Suprapubic skin (tissue), 4 donors: ENCODE measurements at regions not wholly inside any gene's neighbourhood (a gene's known extent, or its start where the extent isn't known, plus 50 kb on each side); places are given as distances from the start of the nearest gene placed in this dataset.

Source experiments
- DNase-seq, 2 donors: peaks; one replicate each; pipeline ENCODE4 v3.0.0-alpha.2; 2019; ENCODE audit warnings: low spot score in 2 of 2
- H3K27ac ChIP-seq: fragments of 200-600 bp; sonication (generic); one replicate; pipeline ENCODE4 v1.5.1; 2019
- H3K27me3 ChIP-seq: fragments of 200-600 bp; sonication (generic); one replicate; pipeline ENCODE4 v1.5.1; 2019
- H3K36me3 ChIP-seq: fragments of 200-600 bp; sonication (generic); one replicate; pipeline ENCODE4 v1.5.1; 2019
- H3K4me1 ChIP-seq: fragments of 200-600 bp; sonication (generic); one replicate; pipeline ENCODE4 v1.5.1; 2019
- H3K4me3 ChIP-seq: fragments of 200-600 bp; sonication (generic); one replicate; pipeline ENCODE4 v1.5.1; 2019; ENCODE audit warnings: mild to moderate bottlenecking
- H3K9me3 ChIP-seq: fragments of 200-600 bp; sonication (generic); one replicate; pipeline ENCODE4 v1.5.1; 2019
- CTCF ChIP-seq, 2 donors: fragments of 200-600 bp in 1 of 2; fragments of 450-650 bp in 1 of 2; sonication (generic) in 1 of 2; IDR thresholded peaks; one replicate each; pipeline ENCODE4 v1.5.1; 2016 to 2019; ENCODE audit warnings: antibody characterized with exemption in 2 of 2, mild to moderate bottlenecking in 1 of 2, moderate library complexity in 1 of 2
- EP300 ChIP-seq: sonication (generic); formaldehyde crosslinking; IDR thresholded peaks from one replicate; pipeline ENCODE4 v1.6.1; 2017; ENCODE audit warnings: antibody characterized with exemption
- POLR2A ChIP-seq, 2 donors: fragments of 450-650 bp; IDR thresholded peaks; one replicate each; pipeline ENCODE4 v1.6.1; 2017; ENCODE audit warnings: antibody characterized with exemption in 2 of 2, mild to moderate bottlenecking in 2 of 2, moderate library complexity in 2 of 2
- POLR2AphosphoS5 ChIP-seq, 3 donors: sonication (generic); formaldehyde crosslinking; IDR thresholded peaks; one replicate each; pipeline ENCODE4 v1.6.1; 2017; ENCODE audit warnings: antibody characterized with exemption in 3 of 3
- WGBS: methylation state at CpG from one replicate; pipeline ENCODE4 v1.1.5; 2018; 5-methylcytosine and 5-hydroxymethylcytosine counted together

GRCh38 chr14:96143906-96144305 is 60.7 kb upstream of the BDKRB2 start:
- Histone ChIP-seq H3K27me3 (no peaks in the 10 kb centered on the region), H3K36me3 (no peaks in the 10 kb centered on the region), H3K4me3 (no peak overlapping the region), H3K4me1 (peaks cover 11% of the 10 kb centered on the region), H3K9me3 (no peaks in the 10 kb centered on the region), H3K27ac (no peak overlapping the region)
- 91% methylated on average over 2 of the region's 2 CpGs for WGBS
- no peak for TF ChIP-seq CTCF (IDR thresholded peaks at IDR 0.05)
- TF ChIP-seq EP300, result no peak
- TF ChIP-seq POLR2A (IDR thresholded peaks at IDR 0.05), result no peak
- TF ChIP-seq POLR2AphosphoS5 (IDR thresholded peaks at IDR 0.05), result no peak
- DNase-seq, result no peak

GRCh38 chr14:96145116-96145864 is 59.3 kb upstream of the BDKRB2 start:
- TF ChIP-seq EP300 (no peak), POLR2A (IDR thresholded peaks at IDR 0.05) (no peak), POLR2AphosphoS5 (IDR thresholded peaks at IDR 0.05) (no peak), CTCF (IDR thresholded peaks at IDR 0.05) (no peak)
- DNase-seq, result no peak
- Histone ChIP-seq H3K4me3 (no peak overlapping the region), H3K9me3 (no peaks in the 10 kb centered on the region), H3K27me3 (no peaks in the 10 kb centered on the region), H3K36me3 (no peaks in the 10 kb centered on the region), H3K4me1 (peaks cover 11% of the 10 kb centered on the region), H3K27ac (peak overlapping the region; percentile 75)
- 55% methylated on average over 6 of the region's 6 CpGs for WGBS

- peaks cover 11% of the 10 kb centered on the region for H3K4me1 ChIP-seq
- H3K27ac ChIP-seq, result peak overlapping the region; percentile 75
- DNase-seq, result peak in 1 of 2 donors; percentile 61
- no peaks in the 10 kb centered on the region for H3K36me3 ChIP-seq
- H3K27me3 ChIP-seq, result no peaks in the 10 kb centered on the region
- 44% methylated on average over 4 of the region's 4 CpGs for WGBS
- no peaks in the 10 kb centered on the region for H3K9me3 ChIP-seq
- TF ChIP-seq POLR2A (IDR thresholded peaks at IDR 0.05) (no peak), CTCF (IDR thresholded peaks at IDR 0.05) (no peak), EP300 (no peak), POLR2AphosphoS5 (IDR thresholded peaks at IDR 0.05) (peak in 2 of 3 donors; percentile 59 to 74)
- H3K4me3 ChIP-seq, result no peak overlapping the region
Observed at GRCh38 chr14:96146131-96146771, 58.4 kb upstream of the BDKRB2 start.

GRCh38 chr14:96148631-96149030 is 56.0 kb upstream of the BDKRB2 start:
- WGBS, result 100% methylated on average over 2 of the region's 3 CpGs
- DNase-seq, result peak in 1 of 2 donors; percentile 40
- Histone ChIP-seq H3K9me3 (no peaks in the 10 kb centered on the region), H3K36me3 (no peaks in the 10 kb centered on the region), H3K4me3 (no peak overlapping the region), H3K4me1 (peaks cover 11% of the 10 kb centered on the region), H3K27me3 (no peaks in the 10 kb centered on the region), H3K27ac (no peak overlapping the region)
- TF ChIP-seq CTCF (IDR thresholded peaks at IDR 0.05), result no peak

GRCh38 chr14:96149131-96149530 is 55.5 kb upstream of the BDKRB2 start:
- WGBS, result 82% methylated on average over 3 of the region's 4 CpGs
- Histone ChIP-seq H3K27me3 (no peaks in the 10 kb centered on the region), H3K27ac (no peak overlapping the region), H3K4me1 (peaks cover 11% of the 10 kb centered on the region), H3K4me3 (no peak overlapping the region), H3K9me3 (no peaks in the 10 kb centered on the region), H3K36me3 (no peaks in the 10 kb centered on the region)
- DNase-seq, result peak in 1 of 2 donors; percentile 53
- no peak for TF ChIP-seq POLR2AphosphoS5 (IDR thresholded peaks at IDR 0.05)
